Brain pericyte (primary cell): ENCODE measurements at regions not wholly inside any gene's neighbourhood (a gene's known extent, or its start where the extent isn't known, plus 50 kb on each side); places are given as distances from the start of the nearest gene placed in this dataset.

Source experiments
- DNase-seq: peaks from one replicate; pipeline ENCODE4 v3.0.0-alpha.2; 2012; ENCODE audit warnings: low read depth, low spot score

GRCh38 chr16:5560084-5560483 is 462.5 kb upstream of the EEF2KMT start:
- no peak for DNase-seq

- no peak for DNase-seq
Observed at GRCh38 chr16:5557966-5558365, 460.4 kb upstream of the EEF2KMT start.

GRCh38 chr16:5557448-5557847 is 459.9 kb upstream of the EEF2KMT start:
- no peak for DNase-seq

- no peak for DNase-seq
Observed at GRCh38 chr16:5556158-5556810, 458.7 kb upstream of the EEF2KMT start.

- no peak for DNase-seq
Observed at GRCh38 chr16:5551909-5552308, 454.3 kb upstream of the EEF2KMT start.

GRCh38 chr16:5549802-5550201 is 452.2 kb upstream of the EEF2KMT start:
- DNase-seq, result no peak

- DNase-seq, result no peak
Observed at GRCh38 chr16:5541356-5541755, 443.8 kb upstream of the EEF2KMT start.

GRCh38 chr16:5537347-5537746 is 439.8 kb upstream of the EEF2KMT start:
- no peak for DNase-seq

GRCh38 chr16:5533321-5533888 is 435.8 kb upstream of the EEF2KMT start:
- DNase-seq, result no peak

- DNase-seq, result no peak
Observed at GRCh38 chr16:5527817-5528216, 430.2 kb upstream of the EEF2KMT start.

- DNase-seq, result no peak
Observed at GRCh38 chr16:5526826-5527225, 429.2 kb upstream of the EEF2KMT start.

GRCh38 chr16:5523829-5524228 is 426.2 kb upstream of the EEF2KMT start:
- DNase-seq, result no peak

GRCh38 chr16:5516115-5516514 is 418.5 kb upstream of the EEF2KMT start:
- no peak for DNase-seq

GRCh38 chr16:5512014-5512413 is 414.4 kb upstream of the EEF2KMT start:
- no peak for DNase-seq

- DNase-seq, result no peak
Observed at GRCh38 chr16:5510819-5511370, 413.3 kb upstream of the EEF2KMT start.

- no peak for DNase-seq
Observed at GRCh38 chr16:5509794-5510193, 412.2 kb upstream of the EEF2KMT start.

GRCh38 chr16:5509336-5509735 is 411.7 kb upstream of the EEF2KMT start:
- no peak for DNase-seq

- no peak for DNase-seq
Observed at GRCh38 chr16:5508371-5508770, 410.8 kb upstream of the EEF2KMT start.

GRCh38 chr16:5506021-5506420 is 408.4 kb upstream of the EEF2KMT start:
- DNase-seq, result no peak

GRCh38 chr16:5505091-5505887 is 407.7 kb upstream of the EEF2KMT start:
- DNase-seq, result no peak

- no peak for DNase-seq
Observed at GRCh38 chr16:5504064-5504781, 406.6 kb upstream of the EEF2KMT start.

GRCh38 chr16:5502944-5503343 is 405.3 kb upstream of the EEF2KMT start:
- no peak for DNase-seq
